Heart left ventricle (tissue), 16 donors: ENCODE measurements at regions not wholly inside any gene's neighbourhood (a gene's known extent, or its start where the extent isn't known, plus 50 kb on each side); places are given as distances from the start of the nearest gene placed in this dataset.

ENCODE experiments used
- ATAC-seq, 4 donors: fragments of 200-7000 bp; cut with Tn5 transposase; one replicate each; pipeline ENCODE4 v1.9.1; 2020 to 2022; ENCODE audit warnings: moderate library complexity in 4 of 4, mild to moderate bottlenecking in 3 of 4, moderate number of reproducible peaks in 1 of 4
- DNase-seq, 5 donors: peaks; one replicate each; pipeline ENCODE4 v3.0.0-alpha.2; 2020
- H3K27ac ChIP-seq, 12 donors: fragments of 200-600 bp; sonication (generic) in 4 of 12; one replicate each; pipeline versions ENCODE4 v1.5.0 to v1.8.0; 2016 to 2022; ENCODE audit warnings: mild to moderate bottlenecking in 2 of 12
- H3K27me3 ChIP-seq, 9 donors: fragments of 200-600 bp; sonication (generic) in 2 of 9; one replicate each; pipeline versions ENCODE4 v1.5.1 to v1.8.0; 2016 to 2022; ENCODE audit warnings: mild to moderate bottlenecking in 3 of 9
- H3K36me3 ChIP-seq, 9 donors: fragments of 200-600 bp; sonication (generic) in 2 of 9; one replicate each; pipeline versions ENCODE4 v1.5.0 to v1.8.0; 2018 to 2022; ENCODE audit warnings: mild to moderate bottlenecking in 2 of 9
- H3K4me1 ChIP-seq, 12 donors: fragments of 200-600 bp; sonication (generic) in 4 of 12; one replicate each; pipeline versions ENCODE4 v1.5.0 to v1.8.0; 2016 to 2022; ENCODE audit warnings: mild to moderate bottlenecking in 3 of 12
- H3K4me3 ChIP-seq, 12 donors: fragments of 200-600 bp; sonication (generic) in 4 of 12; one replicate each; pipeline versions ENCODE4 v1.5.0 to v1.8.0; 2017 to 2022; ENCODE audit warnings: mild to moderate bottlenecking in 9 of 12, moderate library complexity in 4 of 12
- H3K9me3 ChIP-seq, 12 donors: fragments of 200-600 bp; sonication (generic) in 4 of 12; one replicate each; pipeline versions ENCODE4 v1.5.0 to v1.8.0; 2016 to 2022; ENCODE audit warnings: mild to moderate bottlenecking in 1 of 12
- CTCF ChIP-seq, 12 donors: fragments of 200-600 bp; sonication (generic) in 4 of 12; IDR thresholded peaks; one replicate each; pipeline versions ENCODE4 v1.5.0 to v1.8.0; 2018 to 2022; ENCODE audit warnings: antibody characterized with exemption in 12 of 12, mild to moderate bottlenecking in 5 of 12
- POLR2A ChIP-seq, 2 donors: fragments of 450-650 bp; IDR thresholded peaks; one replicate each; pipeline ENCODE4 v1.6.1; 2017; ENCODE audit warnings: antibody characterized with exemption in 2 of 2, mild to moderate bottlenecking in 2 of 2, moderate library complexity in 2 of 2
- WGBS, 4 donors: extraction: QIAGEN DNeasy Blood & Tissue Kit in 2 of 4; methylation state at CpG; one replicate each; pipeline versions ENCODE4 v1.1.5 to v1.1.7; 2013 to 2018; 5-methylcytosine and 5-hydroxymethylcytosine counted together
- intact Hi-C, 10 donors: fragments of 100-400 bp; cut with DNase I; formaldehyde crosslinking; loops; one replicate each; pipeline versions ENCODE4 v1.11.1 to v1.14.2; 2022
- donor health status: ischemic (EF 13 %, LVEDD 7.1; RV severe dilation, severe dysfunction).
- donor health status: healthy with polysubstance abuse.
- donor health status: DM: no; HTN: yes; CAD: no.
- donor health status: DM: no; HTN: no; CAD: no.
- donor health status: ischemic (EF 25% LVEDD 6.9; RV normal size, moderate dysfunction).
- donor health status: ischemic (EF 25% LVEDD 5.7; RV mildly dilated, moderate dysfunction).
- donor health status: healthy.
- donor health status: DM: yes; HTN: yes; CAD: no.
- donor health status: ischemic (EF 35%, LVEDD 5.7; RV mildly dilated, moderate dysfunction).
- donor health status: nonischemic (EF 11% LVEDD 7.7; RV severe dilation, severe dysfunction).
- donor health status: DM: yes; HTN: yes; CAD: no.
- donor health status: PGD.
- donor health status: ischemic (EF 29% LVEDD 5.4; RV normal size, mild dysfunction).
- donor health status: nonischemic (EF 23%, LVEDD 6.1; RV moderate dilation, normal function).

- no peak for TF ChIP-seq CTCF (IDR thresholded peaks at IDR 0.05)
- no peak for TF ChIP-seq POLR2A (IDR thresholded peaks at IDR 0.05)
- H3K27me3 ChIP-seq: peaks cover 0 to 19% (median 5%) of the 10 kb centered on the region in 9 donors
- no peak overlapping the region for H3K4me3 ChIP-seq
- H3K4me1 ChIP-seq: no peaks in the 10 kb centered on the region
- no peak for DNase-seq
- WGBS, 4 donors: 61 to 85% (median 72%) methylated on average over 1 of the region's 1 CpG
- H3K9me3 ChIP-seq: no peaks in the 10 kb centered on the region
- intact Hi-C loops: no loop called here
- no peak overlapping the region for H3K27ac ChIP-seq
- no peaks in the 10 kb centered on the region for H3K36me3 ChIP-seq
- ATAC-seq: no peak
Observed at GRCh38 chr12:54711669-54712068, 63.5 kb upstream of the DCD start.

DNA sequence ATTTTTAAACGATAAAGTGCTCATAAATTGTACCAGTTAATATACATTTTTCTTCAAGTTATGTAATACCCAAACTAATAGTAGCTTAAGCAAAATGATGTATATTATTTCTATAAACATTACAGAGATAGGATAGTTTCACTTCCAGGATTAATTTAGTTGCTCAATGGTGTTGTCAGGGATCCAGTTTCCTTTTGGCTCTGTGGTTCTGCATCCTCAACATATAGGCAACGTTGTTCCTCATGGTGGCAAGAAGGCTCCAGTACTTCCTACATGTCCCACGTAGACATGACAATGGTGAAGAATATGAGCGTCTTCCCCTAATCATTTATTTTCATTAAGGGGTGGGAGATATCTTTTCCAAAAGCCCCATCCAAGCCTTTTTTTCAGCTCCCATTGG is 60.7 kb upstream of the DCD start:
- intact Hi-C loops: loop anchor here in 2 of 10 donors (10.0 kb wide), 1 partner anchor 366 kb away; no protein-coding TSS in a partner anchor
- DNase-seq: no peak
- TF ChIP-seq POLR2A (IDR thresholded peaks at IDR 0.05) (no peak), CTCF (IDR thresholded peaks at IDR 0.05) (no peak)
- Histone ChIP-seq H3K27ac (no peak overlapping the region), H3K27me3 (peaks cover 0 to 16% (median 4%) of the 10 kb centered on the region in 9 donors), H3K9me3 (no peaks in the 10 kb centered on the region), H3K4me3 (no peak overlapping the region), H3K4me1 (no peaks in the 10 kb centered on the region), H3K36me3 (no peaks in the 10 kb centered on the region)
- ATAC-seq: no peak
- WGBS, 4 donors: 81 to 84% (median 83%) methylated on average over 4 of the region's 4 CpGs

DNA sequence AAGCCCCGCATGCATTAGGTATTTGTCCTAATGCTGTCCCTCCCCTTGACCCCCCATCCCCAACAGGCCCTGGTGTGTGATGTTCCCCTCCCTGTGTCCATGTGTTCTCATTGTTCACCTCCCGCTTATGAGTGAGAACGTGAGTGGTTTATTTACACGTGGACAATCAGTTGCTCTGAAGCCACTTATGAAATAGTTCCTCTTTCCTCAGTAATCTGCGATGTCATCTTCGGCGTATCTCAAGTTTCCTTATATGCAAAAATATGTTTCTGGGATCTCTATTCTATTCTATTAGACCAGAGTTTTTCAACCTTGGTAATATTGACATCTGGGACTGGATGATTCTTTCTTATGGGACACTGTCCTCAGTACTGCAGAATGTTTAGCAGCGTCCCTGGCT is 56.0 kb upstream of the DCD start:
- no peak overlapping the region for H3K27ac ChIP-seq
- no peaks in the 10 kb centered on the region for H3K36me3 ChIP-seq
- no peaks in the 10 kb centered on the region for H3K4me1 ChIP-seq
- peaks cover 0 to 6% (median 0%) of the 10 kb centered on the region in 9 donors for H3K27me3 ChIP-seq
- H3K9me3 ChIP-seq: no peaks in the 10 kb centered on the region
- intact Hi-C loops: loop anchor here in 7 of 10 donors (5.0 to 10.0 kb wide), 3 partner anchors 253 to 371 kb away; no protein-coding TSS in a partner anchor
- no peak overlapping the region for H3K4me3 ChIP-seq
- no peak for DNase-seq
- no peak for TF ChIP-seq CTCF (IDR thresholded peaks at IDR 0.05)
- no peak for TF ChIP-seq POLR2A (IDR thresholded peaks at IDR 0.05)
- 71 to 74% (median 73%) methylated on average over 8 of the region's 8 CpGs for WGBS, 4 donors
- ATAC-seq: no peak

- Histone ChIP-seq H3K27ac (no peak overlapping the region), H3K36me3 (no peaks in the 10 kb centered on the region), H3K4me3 (no peak overlapping the region), H3K4me1 (no peaks in the 10 kb centered on the region), H3K27me3 (peaks cover 0 to 4% (median 0%) of the 10 kb centered on the region in 9 donors), H3K9me3 (no peaks in the 10 kb centered on the region)
- intact Hi-C loops: loop anchor here in 9 of 10 donors (2.0 to 10.0 kb wide), 5 partner anchors 255 to 373 kb away; no protein-coding TSS in a partner anchor
- WGBS, 4 donors: 21 to 31% (median 25%) methylated on average over 2 of the region's 2 CpGs
- ATAC-seq (no peak), DNase-seq (no peak)
- TF ChIP-seq POLR2A (IDR thresholded peaks at IDR 0.05) (no peak), CTCF (IDR thresholded peaks at IDR 0.05) (peak; percentile 36 to 71 (median 58))
Observed at GRCh38 chr12:54701940-54702592, 53.9 kb upstream of the DCD start.
